HG03097 (cell line): ENCODE measurements at regions not wholly inside any gene's neighbourhood (a gene's known extent, or its start where the extent isn't known, plus 50 kb on each side); places are given as distances from the start of the nearest gene placed in this dataset.
"Not testable (repeated sequence)": the region's sequence is repeated elsewhere in the genome, so short reads cannot be mapped to it uniquely, and the experiment has no call there.

Experiments used
- ATAC-seq: cut with Tn5 transposase; IDR thresholded peaks from one replicate; pipeline ENCODE4 v1.9.1; 2021; ENCODE audit not compliant: unreplicated experiment, low FRiP score

GRCh38 chr3:25944329-25944728 is 154.4 kb downstream of the OXSM start:
- ATAC-seq = no peak

GRCh38 chr3:25945366-25945765 is 155.5 kb downstream of the OXSM start:
- no peak for ATAC-seq

DNA sequence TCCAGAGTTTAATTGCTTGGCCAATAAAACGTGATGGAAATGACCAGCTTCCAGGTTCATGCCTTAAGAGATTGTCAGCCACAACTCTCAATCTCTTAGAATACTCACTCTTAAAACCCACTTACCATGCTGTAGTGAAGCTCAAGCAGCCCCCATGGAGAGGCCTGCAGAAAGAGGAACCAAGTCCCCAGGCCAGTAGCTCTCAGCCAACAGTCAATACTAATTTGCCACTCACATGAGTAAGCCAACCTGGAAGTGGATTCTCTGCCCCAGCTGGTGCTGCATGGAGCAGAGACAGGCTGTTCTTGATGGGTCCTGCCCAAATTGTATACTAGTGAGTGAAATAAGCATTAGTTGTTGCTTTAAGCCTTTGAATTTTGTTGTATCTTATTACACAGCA is 155.9 kb downstream of the OXSM start:
- no peak for ATAC-seq

DNA sequence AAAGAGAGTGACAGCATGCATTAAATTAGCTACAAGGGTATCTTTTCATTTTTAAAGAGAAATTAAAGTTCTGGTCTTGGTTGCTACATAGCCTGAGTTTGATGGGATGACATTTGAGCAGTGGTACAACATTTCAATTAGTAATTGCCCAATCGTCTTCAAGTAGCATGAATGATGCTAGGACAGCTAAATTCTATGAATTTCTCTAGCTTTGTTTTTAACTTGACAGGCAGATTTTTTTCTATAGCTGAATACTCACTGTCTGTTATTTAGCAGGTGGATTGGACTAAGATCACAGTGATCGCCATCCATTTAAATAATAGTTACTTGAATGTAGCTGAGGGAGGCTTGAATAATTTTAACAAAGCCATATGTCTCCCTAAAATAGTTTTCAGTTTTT is 162.2 kb downstream of the OXSM start:
- no peak for ATAC-seq

GRCh38 chr3:25957026-25957425 is 167.1 kb downstream of the OXSM start:
- ATAC-seq = no peak

- no peak for ATAC-seq
These were observed 170.9 kb downstream of the OXSM start for GRCh38 chr3:25960776-25961175.

GRCh38 chr3:25962255-25962654 is 172.4 kb downstream of the OXSM start:
- ATAC-seq = no peak

GRCh38 chr3:25964141-25964540 is 174.3 kb downstream of the OXSM start:
- no peak for ATAC-seq

- no peak for ATAC-seq
These were observed 177.5 kb downstream of the OXSM start for GRCh38 chr3:25967385-25967784.

GRCh38 chr3:25971736-25972135 is 181.8 kb downstream of the OXSM start:
- no peak for ATAC-seq

- ATAC-seq = no peak
These were observed 183.2 kb downstream of the OXSM start for GRCh38 chr3:25973122-25973521.

DNA sequence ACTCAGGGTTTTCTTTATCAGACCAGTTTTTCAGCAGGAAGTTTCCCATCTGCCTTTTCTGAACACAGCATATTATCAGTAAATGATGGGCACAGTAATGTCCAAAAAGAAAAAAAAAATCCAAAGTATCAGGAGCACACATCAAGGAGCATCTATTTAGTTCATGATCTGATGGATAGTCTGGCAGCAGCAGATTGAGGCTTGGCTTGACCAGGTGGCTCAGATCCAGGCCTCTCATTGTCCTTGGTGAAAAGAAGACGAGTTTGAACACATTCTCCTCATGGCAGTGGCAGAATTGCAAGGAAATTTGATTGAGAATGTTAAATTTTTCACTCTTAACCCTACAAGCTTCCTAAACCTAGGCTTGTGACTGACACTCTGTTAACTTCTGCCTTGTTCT is 192.9 kb downstream of the OXSM start:
- ATAC-seq = no peak

- no peak for ATAC-seq
These were observed 195.7 kb downstream of the OXSM start for GRCh38 chr3:25985621-25986020.

GRCh38 chr3:25992606-25993005 is 202.7 kb downstream of the OXSM start:
- ATAC-seq = no peak

GRCh38 chr3:26004172-26004571 is 214.3 kb downstream of the OXSM start:
- ATAC-seq = no peak

- no peak for ATAC-seq
These were observed 221.4 kb downstream of the OXSM start for GRCh38 chr3:26011276-26011675.

DNA sequence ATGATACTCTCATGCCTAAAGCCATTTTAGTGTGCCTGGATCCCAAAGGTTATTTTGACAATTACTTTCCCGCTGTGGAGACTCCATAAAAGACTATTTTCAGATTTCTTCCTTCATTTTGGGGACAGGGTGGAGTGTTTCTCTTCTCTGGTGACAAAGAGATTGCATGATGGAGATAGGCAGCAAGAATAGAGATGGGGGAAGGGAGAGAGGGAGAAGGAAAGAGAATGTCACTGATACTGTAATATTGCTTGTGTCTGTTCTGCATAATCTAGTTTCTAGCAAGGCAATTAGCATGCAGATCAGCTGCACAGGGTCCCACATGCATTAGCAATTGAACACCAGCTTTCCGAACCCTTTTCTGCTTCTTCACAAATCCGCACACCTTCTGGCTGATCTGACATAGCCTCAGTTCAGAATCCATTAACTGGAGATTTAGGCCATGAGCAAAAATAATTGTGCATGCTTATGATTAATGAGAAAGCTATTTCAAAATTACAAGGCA is 222.4 kb downstream of the OXSM start:
- no peak for ATAC-seq

GRCh38 chr3:26015752-26016151 is 225.9 kb downstream of the OXSM start:
- ATAC-seq = no peak

GRCh38 chr3:26018889-26019288 is 229.0 kb downstream of the OXSM start:
- no peak for ATAC-seq

- ATAC-seq = not testable (repeated sequence)
These were observed 234.3 kb downstream of the OXSM start for GRCh38 chr3:26024206-26024605.

- ATAC-seq = no peak
These were observed 239.4 kb downstream of the OXSM start for GRCh38 chr3:26029321-26029720.

DNA sequence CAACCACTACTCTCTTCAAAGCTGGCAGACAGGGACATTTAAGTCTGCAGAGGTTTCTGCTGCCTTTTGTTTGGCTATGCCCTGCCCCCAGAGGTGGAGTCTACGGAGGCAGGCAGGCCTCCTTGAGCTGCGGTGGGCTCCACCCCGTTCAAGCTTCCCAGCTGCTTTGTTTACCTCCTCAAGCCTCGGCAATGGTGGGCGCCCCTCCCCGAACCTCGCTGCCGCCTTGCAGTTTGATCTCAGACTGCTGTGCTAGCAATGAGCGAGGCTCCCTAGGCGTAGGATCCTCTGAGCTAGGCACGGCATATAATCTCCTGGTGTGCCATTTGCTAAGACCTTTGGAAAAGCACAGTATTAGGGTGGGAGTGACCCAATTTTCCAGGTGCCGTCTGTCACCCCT is 252.2 kb downstream of the OXSM start:
- not testable (repeated sequence) for ATAC-seq

DNA sequence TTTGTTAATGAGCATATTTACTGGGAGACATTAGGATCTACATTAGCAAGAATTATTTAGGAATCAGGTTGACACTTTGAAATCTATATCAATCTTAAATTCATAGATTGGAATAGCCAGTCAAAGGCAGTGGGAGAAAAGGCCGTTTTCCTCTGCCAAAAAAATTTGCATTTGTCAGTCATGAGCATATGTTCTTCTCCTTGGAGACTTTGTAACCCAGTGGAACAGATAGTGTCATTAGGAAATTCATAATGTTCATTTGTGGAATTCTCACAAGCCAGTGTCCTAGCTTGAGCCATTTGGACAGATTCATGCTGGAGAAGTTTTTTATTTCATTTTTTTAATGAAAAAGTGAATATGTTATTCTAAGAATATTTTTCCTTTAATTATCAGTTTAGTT is 260.1 kb downstream of the OXSM start:
- ATAC-seq = no peak
